ENCODE measurements at regions not wholly inside any gene's neighbourhood (a gene's known extent, or its start where the extent isn't known, plus 50 kb on each side); places are given as distances from the start of the nearest gene placed in this dataset.

- Histone ChIP-seq H4K20me1 (ENCODE audit: insufficient read depth) (no peaks in the 10 kb centered on the region), H3K27ac (ENCODE audit: low read depth, low read length) (no peak overlapping the region), H3K9me2 (ENCODE audit: insufficient read depth) (no peaks in the 10 kb centered on the region), H3K36me3 (ENCODE audit: control insufficient read depth in 1 of 2, insufficient read depth in 2 of 2, low read length in 2 of 2) (no peaks in the 10 kb centered on the region), H3K4me2 (ENCODE audit: low read length) (no peak overlapping the region), H2AFZ (ENCODE audit: low read depth, low read length, poor library complexity, severe bottlenecking) (no peak overlapping the region), H3K4me1 (ENCODE audit: control insufficient read depth in 1 of 2, insufficient read depth in 2 of 2, low read length in 2 of 2) (no peaks in the 10 kb centered on the region), H3K27me3 (ENCODE audit: insufficient read depth, low read length) (no peaks in the 10 kb centered on the region), H3K9ac (ENCODE audit: low read length) (no peak overlapping the region), H3K4me3 (replicated peaks in 1 of 2; ENCODE audit: low read depth in 1 of 2, low read length in 2 of 2) (no peak overlapping the region), H3K9me3 (ENCODE audit: control insufficient read depth in 1 of 2, insufficient read depth in 1 of 2, low read depth in 1 of 2, low read length in 2 of 2) (peaks cover 10 to 25% of the 10 kb centered on the region in 2 experiments; a peak in 2 of 4 replicates), H3K79me2 (ENCODE audit: insufficient read depth, low read length) (no peaks in the 10 kb centered on the region)
- CTCF ChIA-PET: no interaction called here
- DNase-seq (ENCODE audit: low read depth, low spot score) (no peak), ATAC-seq (no peak)
- intact Hi-C loops (cut with micrococcal nuclease): loop anchor here (10.0 kb wide), 1 partner anchor 928 kb away; no protein-coding TSS in a partner anchor
- TF ChIP-seq JUND (IDR thresholded peaks at IDR 0.05) (no peak), ZNF274 (IDR thresholded peaks at IDR 0.05; ENCODE audit: low read depth, low read length) (no peak), CTCF (IDR thresholded peaks at IDR 0.05 in 2 of 3, conservative IDR thresholded peaks at IDR 0.05 in 1 of 3; ENCODE audit: borderline replicate concordance in 1 of 3, insufficient read depth in 1 of 3, low read depth in 2 of 3, low read length in 2 of 3) (no peak), FOSL1 (IDR thresholded peaks at IDR 0.05; ENCODE audit: low read depth) (no peak), ELF1 (IDR thresholded peaks at IDR 0.05; ENCODE audit: borderline replicate concordance, low read depth) (no peak), SP1 (IDR thresholded peaks at IDR 0.05; ENCODE audit: low read depth) (no peak), EZH2 (IDR thresholded peaks at IDR 0.05) (no peak), SIN3A (IDR thresholded peaks at IDR 0.05; ENCODE audit: low read depth) (no peak), RAD21 (IDR thresholded peaks at IDR 0.05; ENCODE audit: low read depth) (no peak), POLR2A (IDR thresholded peaks at IDR 0.05; ENCODE audit: borderline replicate concordance, extremely low read depth, insufficient read depth, insufficient read length) (no peak), REST (IDR thresholded peaks at IDR 0.05; ENCODE audit: low read depth) (no peak)
- POLR2A ChIA-PET: no interaction called here
- RAD21 ChIA-PET (ENCODE audit: low non-redundant PET in 1 of 2, low total read pairs in 2 of 2, uncharacterized antibody in 2 of 2, unreplicated experiment in 2 of 2): no interaction called here
- no TSS peak for BruUV-seq (replicated peaks)
These were observed 78.4 kb upstream of the GC start for GRCh38 chr4:71862315-71862714.

Data from HCT116 (cell line).